ENCODE measurements at regions not wholly inside any gene's neighbourhood (a gene's known extent, or its start where the extent isn't known, plus 50 kb on each side); places are given as distances from the start of the nearest gene placed in this dataset.

GRCh38 chr21:28234326-28234725, 758.4 kb downstream of the LTN1 start:
- in situ Hi-C loops (cut with HindIII; ENCODE audit: low pct_unique_long_range_greater_than_20kb, low sequenced_read_pairs) = no loop called here
- ChIA-PET POLR2A (no interaction called here), CTCF (no interaction called here)
- DNase-seq (ENCODE audit: low read depth, low spot score) (no peak), ATAC-seq (no peak)
- no TSS peak for BruUV-seq (replicated peaks)
- TF ChIP-seq POLR2AphosphoS5 (IDR thresholded peaks at IDR 0.05; ENCODE audit: low read depth, low read length) = no peak
- TF ChIP-seq, protein P1, sequence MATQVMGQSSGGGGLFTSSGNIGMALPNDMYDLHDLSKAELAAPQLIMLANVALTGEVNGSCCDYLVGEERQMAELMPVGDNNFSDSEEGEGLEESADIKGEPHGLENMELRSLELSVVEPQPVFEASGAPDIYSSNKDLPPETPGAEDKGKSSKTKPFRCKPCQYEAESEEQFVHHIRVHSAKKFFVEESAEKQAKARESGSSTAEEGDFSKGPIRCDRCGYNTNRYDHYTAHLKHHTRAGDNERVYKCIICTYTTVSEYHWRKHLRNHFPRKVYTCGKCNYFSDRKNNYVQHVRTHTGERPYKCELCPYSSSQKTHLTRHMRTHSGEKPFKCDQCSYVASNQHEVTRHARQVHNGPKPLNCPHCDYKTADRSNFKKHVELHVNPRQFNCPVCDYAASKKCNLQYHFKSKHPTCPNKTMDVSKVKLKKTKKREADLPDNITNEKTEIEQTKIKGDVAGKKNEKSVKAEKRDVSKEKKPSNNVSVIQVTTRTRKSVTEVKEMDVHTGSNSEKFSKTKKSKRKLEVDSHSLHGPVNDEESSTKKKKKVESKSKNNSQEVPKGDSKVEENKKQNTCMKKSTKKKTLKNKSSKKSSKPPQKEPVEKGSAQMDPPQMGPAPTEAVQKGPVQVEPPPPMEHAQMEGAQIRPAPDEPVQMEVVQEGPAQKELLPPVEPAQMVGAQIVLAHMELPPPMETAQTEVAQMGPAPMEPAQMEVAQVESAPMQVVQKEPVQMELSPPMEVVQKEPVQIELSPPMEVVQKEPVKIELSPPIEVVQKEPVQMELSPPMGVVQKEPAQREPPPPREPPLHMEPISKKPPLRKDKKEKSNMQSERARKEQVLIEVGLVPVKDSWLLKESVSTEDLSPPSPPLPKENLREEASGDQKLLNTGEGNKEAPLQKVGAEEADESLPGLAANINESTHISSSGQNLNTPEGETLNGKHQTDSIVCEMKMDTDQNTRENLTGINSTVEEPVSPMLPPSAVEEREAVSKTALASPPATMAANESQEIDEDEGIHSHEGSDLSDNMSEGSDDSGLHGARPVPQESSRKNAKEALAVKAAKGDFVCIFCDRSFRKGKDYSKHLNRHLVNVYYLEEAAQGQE (IDR thresholded peaks at IDR 0.05; ENCODE audit: insufficient read depth in 1 of 2, low read depth in 2 of 2, low read length in 1 of 2) = no peak
- no peak for TF ChIP-seq TCF7L2 (IDR thresholded peaks at IDR 0.05; ENCODE audit: low read depth, low read length)
- no peak for TF ChIP-seq SIN3A (IDR thresholded peaks at IDR 0.05; ENCODE audit: borderline replicate concordance, insufficient read depth, low read depth, low read length)
- TF ChIP-seq CTCF (IDR thresholded peaks at IDR 0.05) = no peak
- intact Hi-C loops (cut with micrococcal nuclease; ENCODE audit: unreplicated experiment) = no loop called here
- no peaks in the 10 kb centered on the region for H3K27me3 ChIP-seq (ENCODE audit: control insufficient read depth, insufficient read depth, low read length)
- H3K4me1 ChIP-seq (ENCODE audit: control insufficient read depth, insufficient read depth, low read length) = no peaks in the 10 kb centered on the region
- no peak overlapping the region for H3K27ac ChIP-seq (ENCODE audit: low read length)
- no peak overlapping the region for H3K4me3 ChIP-seq (ENCODE audit: low read depth in 2 of 2, low read length in 2 of 2)
- no peaks in the 10 kb centered on the region for H3K36me3 ChIP-seq (ENCODE audit: control insufficient read depth, insufficient read depth, low read length)
- H3K9me3 ChIP-seq (ENCODE audit: control insufficient read depth, insufficient read depth, low read depth, low read length) = no peaks in the 10 kb centered on the region

DNA sequence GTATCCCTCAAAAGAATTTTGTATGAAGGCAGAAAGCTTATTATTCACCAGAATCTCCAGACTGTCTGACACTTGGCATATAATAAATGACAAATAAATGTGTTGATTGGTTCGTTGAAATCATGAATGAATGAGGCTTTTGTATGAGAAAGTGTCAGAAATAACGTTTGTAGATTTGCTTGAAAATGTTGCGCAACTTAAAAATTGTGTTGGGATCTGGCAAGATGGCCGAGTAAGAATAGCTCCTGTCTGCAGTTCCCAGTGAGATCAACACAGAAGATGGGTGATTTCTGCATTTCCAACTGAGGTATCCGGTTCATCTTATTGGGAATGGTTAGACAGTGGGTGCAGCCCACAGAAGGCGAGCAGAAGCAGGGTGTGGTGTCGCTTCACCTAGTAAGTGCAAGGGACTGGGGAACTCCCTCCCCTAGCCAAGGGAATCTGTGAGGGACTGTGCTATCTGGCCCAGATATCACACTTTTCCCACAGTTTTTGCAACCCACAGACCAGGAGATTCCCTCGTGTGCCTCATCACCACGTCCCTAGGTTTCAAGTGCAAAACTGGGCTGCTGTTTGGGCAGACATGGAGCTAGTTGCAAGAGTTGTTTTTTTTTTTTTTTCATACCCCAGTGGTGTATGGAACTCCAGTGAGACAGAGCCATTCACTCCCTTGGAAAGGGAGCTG, 759.0 kb downstream of the LTN1 start:
- H3K4me3 ChIP-seq (ENCODE audit: low read depth in 2 of 2, low read length in 2 of 2) = no peak overlapping the region
- in situ Hi-C loops (cut with HindIII; ENCODE audit: low pct_unique_long_range_greater_than_20kb, low sequenced_read_pairs) (no loop called here), intact Hi-C loops (cut with micrococcal nuclease; ENCODE audit: unreplicated experiment) (no loop called here)
- no peak overlapping the region for H3K27ac ChIP-seq (ENCODE audit: low read length)
- no peaks in the 10 kb centered on the region for H3K4me1 ChIP-seq (ENCODE audit: control insufficient read depth, insufficient read depth, low read length)
- H3K27me3 ChIP-seq (ENCODE audit: control insufficient read depth, insufficient read depth, low read length) = no peaks in the 10 kb centered on the region
- H3K36me3 ChIP-seq (ENCODE audit: control insufficient read depth, insufficient read depth, low read length) = no peaks in the 10 kb centered on the region
- ATAC-seq (no peak), DNase-seq (ENCODE audit: low read depth, low spot score) (no peak)
- POLR2A ChIA-PET = no interaction called here
- BruUV-seq (replicated peaks) = no TSS peak
- TF ChIP-seq, protein P1 (IDR thresholded peaks at IDR 0.05; ENCODE audit: insufficient read depth in 1 of 2, low read depth in 2 of 2, low read length in 1 of 2) = no peak
- TF ChIP-seq SIN3A (IDR thresholded peaks at IDR 0.05; ENCODE audit: borderline replicate concordance, insufficient read depth, low read depth, low read length) (no peak), CTCF (IDR thresholded peaks at IDR 0.05) (no peak), POLR2AphosphoS5 (IDR thresholded peaks at IDR 0.05; ENCODE audit: low read depth, low read length) (no peak), TCF7L2 (IDR thresholded peaks at IDR 0.05; ENCODE audit: low read depth, low read length) (no peak)
- CTCF ChIA-PET = no interaction called here
- no peaks in the 10 kb centered on the region for H3K9me3 ChIP-seq (ENCODE audit: control insufficient read depth, insufficient read depth, low read depth, low read length)
